ENCODE measurements at regions not wholly inside any gene's neighbourhood (a gene's known extent, or its start where the extent isn't known, plus 50 kb on each side); places are given as distances from the start of the nearest gene placed in this dataset.

- no peak for TF ChIP-seq PRDM15 (CRISPR knock-in tag; IDR thresholded peaks at IDR 0.05)
- no peak for TF ChIP-seq ZNF384 (IDR thresholded peaks at IDR 0.05; ENCODE audit: borderline replicate concordance, low read depth, low read length)
These were observed 72.7 kb downstream of the RCN1 start (continued) for GRCh38 chr11:32163557-32163956.

- FAIRE-seq = no peak
- Histone ChIP-seq H3K4me2 (ENCODE audit: control insufficient read depth, insufficient read depth) (no peak overlapping the region), H3K4me3 (no peak overlapping the region), H3K79me2 (ENCODE audit: control insufficient read depth, insufficient read depth, low read length) (no peaks in the 10 kb centered on the region), H3K36me3 (ENCODE audit: control insufficient read depth in 2 of 2, insufficient read depth in 2 of 2, low read length in 1 of 2) (no peaks in the 10 kb centered on the region), H3K4me1 (ENCODE audit: control insufficient read depth, insufficient read depth, low read length) (no peaks in the 10 kb centered on the region), H3K27ac (ENCODE audit: control insufficient read depth, insufficient read depth) (no peak overlapping the region), H3K9me3 (replicated peaks; ENCODE audit: control insufficient read depth, insufficient read depth, low read length) (no peaks in the 10 kb centered on the region), H3K9ac (ENCODE audit: control insufficient read depth, insufficient read depth, low read length) (no peak overlapping the region), H3K27me3 (replicated peaks in 1 of 2; ENCODE audit: control insufficient read depth in 2 of 2, insufficient read depth in 2 of 2, low read length in 1 of 2) (no peaks in the 10 kb centered on the region), H2AFZ (ENCODE audit: control insufficient read depth, low read depth, low read length) (no peak overlapping the region), H4K20me1 (ENCODE audit: control insufficient read depth, insufficient read depth) (no peaks in the 10 kb centered on the region)
- ChIA-PET SMC1A (ENCODE audit: uncharacterized antibody, unreplicated experiment) (interaction anchor here (0.9 to 1.6 kb wide), 5 partner anchors 11 to 113 kb away, joined by 3 to 4 read pairs (median 3); no protein-coding TSS in a partner anchor), RAD21 (ENCODE audit: unreplicated experiment) (interaction anchor here (0.7 to 1.2 kb wide), 2 partner anchors 16 to 55 kb away, joined by 3 read pairs; no protein-coding TSS in a partner anchor), POLR2A (no interaction called here), CTCF (interaction anchor here (0.8 to 4.6 kb wide), 4 partner anchors 11 to 762 kb away, joined by 4 to 41 read pairs (median 16); no protein-coding TSS in a partner anchor)
- ATAC-seq = no peak
- intact Hi-C loops (cut with micrococcal nuclease; ENCODE audit: unreplicated experiment) (no loop called here), in situ Hi-C loops (cut with MboI) (no loop called here)
- no peak for DNase-seq (ENCODE audit: low read depth, low spot score)
- 41% methylated on average over 3 of the region's 3 CpGs for WGBS (ENCODE audit: insufficient coverage, insufficient replicate concordance, low lambda C conversion rate, missing lambda C conversion rate)
- no TSS peak for BruUV-seq (replicated peaks)
- no peak for TF ChIP-seq ATF7 (IDR thresholded peaks at IDR 0.05; ENCODE audit: low read depth)
- no peak for TF ChIP-seq BRCA1 (IDR thresholded peaks at IDR 0.05; ENCODE audit: low read depth, low read length)
- no peak for TF ChIP-seq ZBTB11 (CRISPR knock-in tag; IDR thresholded peaks at IDR 0.05)
- no peak for TF ChIP-seq NR2F1 (conservative IDR thresholded peaks at IDR 0.05)
- TF ChIP-seq E4F1 (IDR thresholded peaks at IDR 0.05; ENCODE audit: borderline replicate concordance, partially characterized antibody) = no peak
- no peak for TF ChIP-seq POLR2AphosphoS5 (IDR thresholded peaks at IDR 0.05; ENCODE audit: low read length)
- TF ChIP-seq GABPA (IDR thresholded peaks at IDR 0.05; ENCODE audit: low read depth) = no peak
- TF ChIP-seq EP300 (IDR thresholded peaks at IDR 0.05; ENCODE audit: borderline replicate concordance in 1 of 2, control insufficient read depth in 1 of 2, low read depth in 2 of 2, low read length in 2 of 2) = no peak
- no peak for TF ChIP-seq EGR1 (IDR thresholded peaks at IDR 0.05; ENCODE audit: borderline replicate concordance in 1 of 2, low read depth in 2 of 2, low read length in 2 of 2)
- TF ChIP-seq TARDBP (IDR thresholded peaks at IDR 0.05; ENCODE audit: borderline replicate concordance) = no peak
- no peak for TF ChIP-seq MYC (IDR thresholded peaks at IDR 0.05; ENCODE audit: insufficient read depth, insufficient read length, insufficient replicate concordance, low read length, severe bottlenecking)
These were observed 74.0 kb downstream of the RCN1 start for GRCh38 chr11:32164836-32165235.

Measured in GM12878 (cell line).